HUES48 (cell line): ENCODE measurements at regions not wholly inside any gene's neighbourhood (a gene's known extent, or its start where the extent isn't known, plus 50 kb on each side); places are given as distances from the start of the nearest gene placed in this dataset.

Experiments
- H3K27ac ChIP-seq: one replicate; pipeline ENCODE4 v1.7.0; 2013; ENCODE audit warnings: low read depth, low read length, inconsistent platforms
- H3K27me3 ChIP-seq: 2 replicates; pipeline ENCODE4 v1.6.1; 2013; ENCODE audit warnings: mild to moderate bottlenecking, low read length; ENCODE audit not compliant: control insufficient read depth, insufficient read depth
- H3K36me3 ChIP-seq: 2 replicates; pipeline ENCODE4 v1.6.1; 2013; ENCODE audit warnings: low read length; ENCODE audit not compliant: control insufficient read depth, insufficient read depth
- H3K4me1 ChIP-seq: 2 replicates; pipeline ENCODE4 v1.6.1; 2013; ENCODE audit warnings: mild to moderate bottlenecking, low read length; ENCODE audit not compliant: control insufficient read depth, insufficient read depth
- H3K4me3 ChIP-seq: 2 replicates; pipeline ENCODE4 v1.5.1; 2013; ENCODE audit warnings: mild to moderate bottlenecking, low read depth, low read length
- H3K9ac ChIP-seq: 2 replicates; pipeline ENCODE4 v1.6.1; 2013; ENCODE audit warnings: mild to moderate bottlenecking, low read depth, low read length, moderate library complexity
- H3K9me3 ChIP-seq: 2 replicates; pipeline ENCODE4 v1.6.1; 2013; ENCODE audit warnings: low read length; ENCODE audit not compliant: control insufficient read depth, insufficient read depth

- Histone ChIP-seq H3K9ac (no peak overlapping the region), H3K27ac (no peak overlapping the region), H3K36me3 (no peaks in the 10 kb centered on the region)
Measured at GRCh38 chr3:159418571-159419526, 569.8 kb upstream of the IL12A start.

GRCh38 chr3:159429702-159430101 is 558.9 kb upstream of the IL12A start:
- H3K27me3 ChIP-seq, result no peaks in the 10 kb centered on the region
- no peak overlapping the region for H3K27ac ChIP-seq
- no peaks in the 10 kb centered on the region for H3K9me3 ChIP-seq
- H3K9ac ChIP-seq, result no peak overlapping the region
- no peaks in the 10 kb centered on the region for H3K4me1 ChIP-seq
- H3K4me3 ChIP-seq, result no peak overlapping the region
- H3K36me3 ChIP-seq, result no peaks in the 10 kb centered on the region

More at GRCh38 chr3:159418571-159419526, 569.8 kb upstream of the IL12A start:
- no peaks in the 10 kb centered on the region for H3K4me1 ChIP-seq
- H3K27me3 ChIP-seq, result no peaks in the 10 kb centered on the region
- no peak overlapping the region for H3K4me3 ChIP-seq
- peaks cover 9% of the 10 kb centered on the region for H3K9me3 ChIP-seq

GRCh38 chr3:159432682-159433340 is 555.8 kb upstream of the IL12A start:
- H3K9me3 ChIP-seq, result no peaks in the 10 kb centered on the region
- H3K27me3 ChIP-seq, result no peaks in the 10 kb centered on the region
- no peaks in the 10 kb centered on the region for H3K36me3 ChIP-seq
- no peak overlapping the region for H3K4me3 ChIP-seq
- H3K27ac ChIP-seq, result no peak overlapping the region
- H3K9ac ChIP-seq, result no peak overlapping the region
- H3K4me1 ChIP-seq, result no peaks in the 10 kb centered on the region

- H3K4me1 ChIP-seq, result no peaks in the 10 kb centered on the region
- H3K27me3 ChIP-seq, result no peaks in the 10 kb centered on the region
Measured at GRCh38 chr3:159439346-159439745, 549.3 kb upstream of the IL12A start.

GRCh38 chr3:159441279-159441678 is 547.4 kb upstream of the IL12A start:
- no peak overlapping the region for H3K27ac ChIP-seq
- H3K4me3 ChIP-seq, result no peak overlapping the region
- no peaks in the 10 kb centered on the region for H3K36me3 ChIP-seq
- no peaks in the 10 kb centered on the region for H3K4me1 ChIP-seq
- no peaks in the 10 kb centered on the region for H3K27me3 ChIP-seq
- H3K9ac ChIP-seq, result no peak overlapping the region
- H3K9me3 ChIP-seq, result no peaks in the 10 kb centered on the region

More at GRCh38 chr3:159439346-159439745, 549.3 kb upstream of the IL12A start:
- no peaks in the 10 kb centered on the region for H3K36me3 ChIP-seq
- H3K9ac ChIP-seq, result no peak overlapping the region
- no peak overlapping the region for H3K4me3 ChIP-seq
- no peaks in the 10 kb centered on the region for H3K9me3 ChIP-seq
- no peak overlapping the region for H3K27ac ChIP-seq

- Histone ChIP-seq H3K27me3 (no peaks in the 10 kb centered on the region), H3K4me3 (no peak overlapping the region), H3K9me3 (no peaks in the 10 kb centered on the region), H3K36me3 (no peaks in the 10 kb centered on the region), H3K9ac (no peak overlapping the region), H3K4me1 (no peaks in the 10 kb centered on the region), H3K27ac (no peak overlapping the region)
Measured at GRCh38 chr3:159443266-159443665, 545.4 kb upstream of the IL12A start.

- Histone ChIP-seq H3K4me1 (no peaks in the 10 kb centered on the region), H3K27ac (no peak overlapping the region), H3K9me3 (no peaks in the 10 kb centered on the region), H3K36me3 (no peaks in the 10 kb centered on the region), H3K27me3 (no peaks in the 10 kb centered on the region), H3K4me3 (no peak overlapping the region), H3K9ac (no peak overlapping the region)
Measured at GRCh38 chr3:159447841-159448240, 540.8 kb upstream of the IL12A start.

GRCh38 chr3:159448902-159449301 is 539.7 kb upstream of the IL12A start:
- H3K4me3 ChIP-seq, result no peak overlapping the region
- H3K9me3 ChIP-seq, result no peaks in the 10 kb centered on the region
- H3K27me3 ChIP-seq, result no peaks in the 10 kb centered on the region
- peaks cover 4% of the 10 kb centered on the region; the same call in 1 of the 2 replicates for H3K4me1 ChIP-seq
- H3K36me3 ChIP-seq, result no peaks in the 10 kb centered on the region
- no peak overlapping the region for H3K27ac ChIP-seq
- no peak overlapping the region for H3K9ac ChIP-seq

- no peak overlapping the region for H3K9ac ChIP-seq
- H3K36me3 ChIP-seq, result no peaks in the 10 kb centered on the region
- no peak overlapping the region for H3K4me3 ChIP-seq
- H3K4me1 ChIP-seq, result peaks cover 9% of the 10 kb centered on the region
- no peaks in the 10 kb centered on the region for H3K27me3 ChIP-seq
- no peak overlapping the region for H3K27ac ChIP-seq
- no peaks in the 10 kb centered on the region for H3K9me3 ChIP-seq
Measured at GRCh38 chr3:159451067-159451466, 537.6 kb upstream of the IL12A start.

GRCh38 chr3:159451482-159451881 is 537.2 kb upstream of the IL12A start:
- Histone ChIP-seq H3K36me3 (no peaks in the 10 kb centered on the region), H3K9me3 (no peaks in the 10 kb centered on the region), H3K9ac (no peak overlapping the region), H3K27ac (no peak overlapping the region), H3K4me3 (no peak overlapping the region), H3K4me1 (peaks cover 9% of the 10 kb centered on the region), H3K27me3 (no peaks in the 10 kb centered on the region)

GRCh38 chr3:159453036-159453435 is 535.6 kb upstream of the IL12A start:
- peaks cover 10% of the 10 kb centered on the region for H3K4me1 ChIP-seq
- H3K27me3 ChIP-seq, result no peaks in the 10 kb centered on the region
- no peaks in the 10 kb centered on the region for H3K9me3 ChIP-seq
- no peak overlapping the region for H3K9ac ChIP-seq
- no peak overlapping the region for H3K4me3 ChIP-seq
- no peak overlapping the region for H3K27ac ChIP-seq
- no peaks in the 10 kb centered on the region for H3K36me3 ChIP-seq
